Hepatocyte (in vitro differentiated cells): ENCODE measurements at regions not wholly inside any gene's neighbourhood (a gene's known extent, or its start where the extent isn't known, plus 50 kb on each side); places are given as distances from the start of the nearest gene placed in this dataset.

Experiments
- DNase-seq: peaks from one replicate; pipeline ENCODE4 v3.0.0-alpha.2; 2016; ENCODE audit warnings: low spot score
- H2AFZ ChIP-seq: fragments of 200-600 bp; sonication (generic); 2 replicates; pipeline ENCODE4 v1.6.0; 2016; ENCODE audit warnings: antibody characterized with exemption, mild to moderate bottlenecking
- H3K27ac ChIP-seq: fragments of 200-600 bp; sonication (generic); 2 replicates; pipeline ENCODE4 v1.5.1; 2016; ENCODE audit warnings: mild to moderate bottlenecking
- H3K27me3 ChIP-seq: fragments of 200-600 bp; sonication (generic); 2 replicates; pipeline ENCODE4 v1.6.1; 2016
- H3K36me3 ChIP-seq: fragments of 200-600 bp; sonication (generic); replicated peaks from 2 replicates; pipeline ENCODE4 v1.5.1; 2016; ENCODE audit warnings: low read depth; ENCODE audit not compliant: insufficient read depth
- H3K4me1 ChIP-seq: fragments of 200-600 bp; sonication (generic); 2 replicates; pipeline ENCODE4 v1.5.1; 2016; ENCODE audit warnings: mild to moderate bottlenecking, moderate library complexity; ENCODE audit not compliant: insufficient read depth
- H3K4me2 ChIP-seq: fragments of 200-600 bp; sonication (generic); 2 replicates; pipeline ENCODE4 v1.6.0; 2016
- H3K4me3 ChIP-seq: fragments of 200-600 bp; sonication (generic); 2 replicates; pipeline ENCODE4 v1.5.1; 2016; ENCODE audit warnings: mild to moderate bottlenecking
- H3K79me2 ChIP-seq: fragments of 200-600 bp; sonication (generic); 2 replicates; pipeline ENCODE4 v1.6.0; 2017; ENCODE audit warnings: mild to moderate bottlenecking
- H3K9me2 ChIP-seq: fragments of 200-600 bp; sonication (generic); replicated peaks from 2 replicates; pipeline ENCODE4 v1.6.0; 2017; ENCODE audit warnings: mild to moderate bottlenecking; ENCODE audit not compliant: insufficient read depth
- H3K9me3 ChIP-seq: fragments of 200-600 bp; sonication (generic); 2 replicates; pipeline ENCODE4 v1.5.1; 2016; ENCODE audit warnings: low read depth, mild to moderate bottlenecking
- H4K20me1 ChIP-seq: fragments of 200-600 bp; sonication (generic); 2 replicates; pipeline ENCODE4 v1.6.0; 2016; ENCODE audit warnings: mild to moderate bottlenecking; ENCODE audit not compliant: insufficient read depth, poor library complexity, severe bottlenecking
- EZH2 ChIP-seq: fragments of 200-600 bp; sonication (generic); IDR thresholded peaks from 2 replicates; pipeline ENCODE4 v1.6.1; 2016; ENCODE audit warnings: antibody characterized with exemption, mild to moderate bottlenecking, borderline replicate concordance
- EZH2phosphoT487 ChIP-seq: fragments of 200-600 bp; sonication (generic); IDR thresholded peaks from one replicate; pipeline ENCODE4 v1.6.1; 2018; ENCODE audit warnings: antibody characterized with exemption, mild to moderate bottlenecking, low read depth, moderate library complexity; ENCODE audit not compliant: unreplicated experiment, severe bottlenecking
- WGBS: methylation state at CpG from one replicate; pipeline ENCODE4 v1.1.6; 2016; ENCODE audit warnings: low lambda C conversion rate; ENCODE audit errors: missing lambda C conversion rate; 5-methylcytosine and 5-hydroxymethylcytosine counted together
- TF ChIP-seq, protein P1 (sequence below): fragments of 200-600 bp; sonication (generic); IDR thresholded peaks from 2 replicates; pipeline ENCODE4 v1.5.1; 2016; ENCODE audit warnings: antibody characterized with exemption, mild to moderate bottlenecking; ENCODE audit not compliant: poor library complexity

- DNase-seq: no peak
- H3K79me2 ChIP-seq: no peaks in the 10 kb centered on the region
- no peak overlapping the region for H3K27ac ChIP-seq
- no peak for TF ChIP-seq EZH2phosphoT487
- TF ChIP-seq, protein P1, sequence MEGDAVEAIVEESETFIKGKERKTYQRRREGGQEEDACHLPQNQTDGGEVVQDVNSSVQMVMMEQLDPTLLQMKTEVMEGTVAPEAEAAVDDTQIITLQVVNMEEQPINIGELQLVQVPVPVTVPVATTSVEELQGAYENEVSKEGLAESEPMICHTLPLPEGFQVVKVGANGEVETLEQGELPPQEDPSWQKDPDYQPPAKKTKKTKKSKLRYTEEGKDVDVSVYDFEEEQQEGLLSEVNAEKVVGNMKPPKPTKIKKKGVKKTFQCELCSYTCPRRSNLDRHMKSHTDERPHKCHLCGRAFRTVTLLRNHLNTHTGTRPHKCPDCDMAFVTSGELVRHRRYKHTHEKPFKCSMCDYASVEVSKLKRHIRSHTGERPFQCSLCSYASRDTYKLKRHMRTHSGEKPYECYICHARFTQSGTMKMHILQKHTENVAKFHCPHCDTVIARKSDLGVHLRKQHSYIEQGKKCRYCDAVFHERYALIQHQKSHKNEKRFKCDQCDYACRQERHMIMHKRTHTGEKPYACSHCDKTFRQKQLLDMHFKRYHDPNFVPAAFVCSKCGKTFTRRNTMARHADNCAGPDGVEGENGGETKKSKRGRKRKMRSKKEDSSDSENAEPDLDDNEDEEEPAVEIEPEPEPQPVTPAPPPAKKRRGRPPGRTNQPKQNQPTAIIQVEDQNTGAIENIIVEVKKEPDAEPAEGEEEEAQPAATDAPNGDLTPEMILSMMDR: no peak
- no peak for TF ChIP-seq EZH2
- H3K4me1 ChIP-seq: peaks cover 5% of the 10 kb centered on the region
- no peaks in the 10 kb centered on the region for H3K9me3 ChIP-seq
- no peak overlapping the region for H3K4me2 ChIP-seq
- no peak overlapping the region for H2AFZ ChIP-seq
- no peaks in the 10 kb centered on the region for H3K9me2 ChIP-seq
- no peaks in the 10 kb centered on the region for H3K36me3 ChIP-seq
- H4K20me1 ChIP-seq: no peaks in the 10 kb centered on the region
- WGBS: 40% methylated on average over 3 of the region's 3 CpGs
- H3K4me3 ChIP-seq: no peak overlapping the region
- no peaks in the 10 kb centered on the region for H3K27me3 ChIP-seq
Measured at GRCh38 chr3:64900156-64900555, 212.4 kb upstream of the ADAMTS9 start.

DNA sequence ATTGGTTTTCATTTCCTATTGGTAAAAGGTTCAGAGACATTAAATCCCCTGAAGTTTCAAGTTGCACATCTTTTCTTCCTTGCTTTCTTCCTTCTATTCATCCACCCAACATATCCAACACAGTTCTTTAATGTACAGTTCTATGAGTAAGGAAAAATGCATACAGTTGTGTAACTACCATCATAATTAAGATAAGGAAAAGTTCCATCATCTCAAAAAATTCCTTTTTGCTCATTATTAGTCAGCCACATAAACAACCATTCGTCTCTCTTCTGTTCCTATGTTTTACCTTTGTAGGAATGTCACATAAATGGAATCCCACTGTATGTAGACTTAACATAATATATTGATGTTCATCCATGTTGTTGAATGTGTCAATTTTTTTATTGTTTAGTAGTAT lies 211.1 kb upstream of the ADAMTS9 start:
- no peaks in the 10 kb centered on the region for H4K20me1 ChIP-seq
- no peak overlapping the region for H3K27ac ChIP-seq
- no peak overlapping the region for H3K4me3 ChIP-seq
- TF ChIP-seq, protein P1: no peak
- no peak for TF ChIP-seq EZH2phosphoT487
- TF ChIP-seq EZH2: no peak
- H2AFZ ChIP-seq: no peak overlapping the region
- no peaks in the 10 kb centered on the region for H3K9me2 ChIP-seq
- H3K36me3 ChIP-seq: no peaks in the 10 kb centered on the region
- no peaks in the 10 kb centered on the region for H3K27me3 ChIP-seq
- H3K79me2 ChIP-seq: no peaks in the 10 kb centered on the region
- H3K4me2 ChIP-seq: no peak overlapping the region
- WGBS: 75% methylated on average over 1 of the region's 1 CpG
- no peaks in the 10 kb centered on the region for H3K9me3 ChIP-seq
- no peak for DNase-seq
- H3K4me1 ChIP-seq: peaks cover 5% of the 10 kb centered on the region

GRCh38 chr3:64895991-64896895 lies 208.4 kb upstream of the ADAMTS9 start:
- H2AFZ ChIP-seq: no peak overlapping the region
- no peaks in the 10 kb centered on the region for H3K36me3 ChIP-seq
- H3K79me2 ChIP-seq: no peaks in the 10 kb centered on the region
- peaks cover under 1% of the 10 kb centered on the region for H3K4me1 ChIP-seq
- H3K27me3 ChIP-seq: no peaks in the 10 kb centered on the region
- DNase-seq: no peak
- H4K20me1 ChIP-seq: no peaks in the 10 kb centered on the region
- no peaks in the 10 kb centered on the region for H3K9me2 ChIP-seq
- no peak overlapping the region for H3K27ac ChIP-seq
- H3K9me3 ChIP-seq: no peaks in the 10 kb centered on the region
- no peak overlapping the region for H3K4me2 ChIP-seq
- TF ChIP-seq, protein P1: no peak
- TF ChIP-seq EZH2 (no peak), EZH2phosphoT487 (no peak)
- H3K4me3 ChIP-seq: no peak overlapping the region
